Heart left ventricle (tissue), 13 donors: ENCODE measurements at regions not wholly inside any gene's neighbourhood (a gene's known extent, or its start where the extent isn't known, plus 50 kb on each side); places are given as distances from the start of the nearest gene placed in this dataset.

Experiments used
- CTCF ChIP-seq, 12 donors: fragments of 200-600 bp; sonication (generic) in 4 of 12; IDR thresholded peaks; one replicate each; pipeline versions ENCODE4 v1.5.0 to v1.8.0; 2018 to 2022; ENCODE audit warnings: antibody characterized with exemption in 12 of 12, mild to moderate bottlenecking in 5 of 12
- POLR2A ChIP-seq, 2 donors: fragments of 450-650 bp; IDR thresholded peaks; one replicate each; pipeline ENCODE4 v1.6.1; 2017; ENCODE audit warnings: antibody characterized with exemption in 2 of 2, mild to moderate bottlenecking in 2 of 2, moderate library complexity in 2 of 2
- donor health status: ischemic (EF 13 %, LVEDD 7.1; RV severe dilation, severe dysfunction).
- donor health status: DM: no; HTN: yes; CAD: no.
- donor health status: DM: no; HTN: no; CAD: no.
- donor health status: ischemic (EF 25% LVEDD 6.9; RV normal size, moderate dysfunction).
- donor health status: ischemic (EF 25% LVEDD 5.7; RV mildly dilated, moderate dysfunction).
- donor health status: ischemic (EF 35%, LVEDD 5.7; RV mildly dilated, moderate dysfunction).
- donor health status: nonischemic (EF 11% LVEDD 7.7; RV severe dilation, severe dysfunction).
- donor health status: DM: yes; HTN: yes; CAD: no.
- donor health status: PGD.
- donor health status: ischemic (EF 29% LVEDD 5.4; RV normal size, mild dysfunction).
- donor health status: nonischemic (EF 23%, LVEDD 6.1; RV moderate dilation, normal function).

GRCh38 chr2:16066261-16067036 lies 126.1 kb downstream of the MYCN start:
- no peak for TF ChIP-seq CTCF (IDR thresholded peaks at IDR 0.05)
- TF ChIP-seq POLR2A (IDR thresholded peaks at IDR 0.05), result no peak
